B cell (primary cell): ENCODE measurements at regions not wholly inside any gene's neighbourhood (a gene's known extent, or its start where the extent isn't known, plus 50 kb on each side); places are given as distances from the start of the nearest gene placed in this dataset.

Experiments
- ATAC-seq: fragments of 200-7000 bp; cut with Tn5 transposase; one replicate; pipeline ENCODE4 v1.10.0; 2021; ENCODE audit warnings: low read depth, mild to moderate bottlenecking, moderate number of reproducible peaks, moderate library complexity
- CTCF ChIA-PET: fragments of 350-600 bp; sonication (Branson Sonifier 250); formaldehyde crosslinking; loops from one replicate; lab custom pipeline; 2021; ENCODE audit warnings: antibody characterized with exemption, inconsistent platforms; lab: Charles Lee
- POLR2A ChIA-PET: fragments of 350-600 bp; sonication (Branson Sonifier 250); formaldehyde crosslinking; loops from one replicate; lab custom pipeline; 2021; ENCODE audit warnings: antibody characterized with exemption; lab: Charles Lee
- DNase-seq: peaks from one replicate; pipeline ENCODE4 v3.0.0; 2013
- H2AFZ ChIP-seq: 2 replicates; pipeline ENCODE4 v1.6.1; 2012; ENCODE audit warnings: mild to moderate bottlenecking, low read depth, low read length; ENCODE audit not compliant: insufficient read depth, poor library complexity, severe bottlenecking
- H3K27ac ChIP-seq, 2 donors: 1 replicate in 1 of 2; 2 replicates in 1 of 2; pipeline ENCODE4 v1.5.1; 2012 to 2013; ENCODE audit warnings: low read length in 2 of 2, mild to moderate bottlenecking in 2 of 2, moderate library complexity in 1 of 2
- H3K27me3 ChIP-seq, 4 experiments: fragments of 200-600 bp in 1 of 4; sonication (generic) in 1 of 4; replicated peaks in 1 of 4; 1 replicate in 2 of 4; 2 replicates in 2 of 4; pipeline versions ENCODE4 v1.6.1 to v1.7.0; 2013 to 2016; ENCODE audit warnings: low read length in 3 of 4, mild to moderate bottlenecking in 2 of 4, mixed read lengths in 1 of 4, moderate library complexity in 1 of 4; ENCODE audit not compliant: insufficient read depth in 4 of 4, control insufficient read depth in 3 of 4; ENCODE audit errors: control extremely low read depth in 1 of 4
- H3K36me3 ChIP-seq, 2 experiments: replicated peaks in 1 of 2; 1 replicate in 1 of 2; 2 replicates in 1 of 2; pipeline versions ENCODE4 v1.6.1 to v1.7.1; 2013; ENCODE audit warnings: low read length in 1 of 2; ENCODE audit not compliant: insufficient read depth in 2 of 2, control insufficient read depth in 1 of 2; ENCODE audit errors: control extremely low read depth in 1 of 2, extremely low read depth in 1 of 2
- H3K4me1 ChIP-seq, 2 donors: fragments of 200-600 bp in 1 of 2; sonication (generic) in 1 of 2; 1 replicate in 1 of 2; 2 replicates in 1 of 2; pipeline versions ENCODE4 v1.5.1 to v1.6.1; 2013 to 2017; ENCODE audit warnings: low read length in 2 of 2; ENCODE audit not compliant: control insufficient read depth in 2 of 2, insufficient read depth in 2 of 2
- H3K4me2 ChIP-seq: replicated peaks from 2 replicates; pipeline ENCODE3; 2012; ENCODE audit warnings: mild to moderate bottlenecking, low read depth, low read length; ENCODE audit not compliant: poor library complexity, severe bottlenecking
- H3K4me3 ChIP-seq, 5 experiments: fragments of 200-600 bp in 1 of 5; sonication (generic) in 1 of 5; 1 replicate in 3 of 5; 2 replicates in 2 of 5; pipeline versions ENCODE4 v1.5.1 to v1.7.0; 2011 to 2016; ENCODE audit warnings: low read length in 4 of 5, mild to moderate bottlenecking in 4 of 5, low read depth in 2 of 5, control low read depth in 1 of 5, moderate library complexity in 1 of 5; ENCODE audit not compliant: insufficient read depth in 1 of 5; ENCODE audit errors: control extremely low read depth in 1 of 5, extremely low read depth in 1 of 5
- H3K79me2 ChIP-seq: fragments of 200-600 bp; sonication (generic); one replicate; pipeline ENCODE4 v1.6.0; 2016; ENCODE audit warnings: low read length; ENCODE audit not compliant: control insufficient read depth, insufficient read depth
- H3K9ac ChIP-seq: fragments of 200-600 bp; sonication (generic); 2 replicates; pipeline ENCODE4 v1.6.1; 2017; ENCODE audit warnings: mild to moderate bottlenecking, low read length, moderate library complexity
- H3K9me3 ChIP-seq, 3 donors: one replicate each; pipeline versions ENCODE4 v1.6.1 to v1.7.1; 2013; ENCODE audit warnings: low read length in 2 of 3; ENCODE audit not compliant: control insufficient read depth in 2 of 3, insufficient read depth in 1 of 3; ENCODE audit errors: control extremely low read depth in 1 of 3
- H4K20me1 ChIP-seq: 2 replicates; pipeline ENCODE4 v1.6.0; 2012; ENCODE audit warnings: mild to moderate bottlenecking, low read length; ENCODE audit not compliant: insufficient read depth, control insufficient read depth, poor library complexity, severe bottlenecking
- H3K27ac Mint-ChIP-seq: one replicate; pipeline ENCODE4 v1.8.0; 2021; ENCODE audit warnings: mixed read lengths
- H3K27me3 Mint-ChIP-seq: one replicate; pipeline ENCODE4 v1.8.0; 2021; ENCODE audit warnings: mixed read lengths
- H3K4me1 Mint-ChIP-seq: one replicate; pipeline ENCODE4 v1.8.0; 2021; ENCODE audit warnings: mixed read lengths
- H3K4me3 Mint-ChIP-seq: one replicate; pipeline ENCODE4 v1.8.0; 2021; ENCODE audit warnings: mixed read lengths
- H3K9me3 Mint-ChIP-seq: one replicate; pipeline ENCODE4 v1.8.0; 2022; ENCODE audit warnings: mixed read lengths; ENCODE audit not compliant: insufficient read depth
- CTCF ChIP-seq: fragments of 200-600 bp; IDR thresholded peaks from one replicate; pipeline ENCODE4 v1.8.0; 2022; ENCODE audit warnings: antibody characterized with exemption, mild to moderate bottlenecking
- EZH2 ChIP-seq: IDR thresholded peaks from 2 replicates; pipeline ENCODE4 v1.6.1; 2012; ENCODE audit warnings: borderline replicate concordance, low read depth, mild to moderate bottlenecking, moderate library complexity, low read length; ENCODE audit not compliant: insufficient read depth, poor library complexity, severe bottlenecking
- WGBS: methylation state at CpG from one replicate; pipeline ENCODE4 v1.1.5; 2013; ENCODE audit warnings: missing lambda C conversion rate; ENCODE audit not compliant: insufficient coverage; 5-methylcytosine and 5-hydroxymethylcytosine counted together
- intact Hi-C: fragments of 100-400 bp; cut with micrococcal nuclease; formaldehyde crosslinking; loops from one replicate; pipeline ENCODE4 v1.10.0; 2022

- DNase-seq, result no peak
- no peak overlapping the region for H3K4me3 ChIP-seq
- intact Hi-C loops, result no loop called here
- H3K27me3 ChIP-seq, result no peaks in the 10 kb centered on the region
- no peaks in the 10 kb centered on the region for H3K9me3 Mint-ChIP-seq
- H3K79me2 ChIP-seq, result no peaks in the 10 kb centered on the region
- H3K27me3 Mint-ChIP-seq, result no peaks in the 10 kb centered on the region
- H3K27ac Mint-ChIP-seq, result no peak overlapping the region
- CTCF ChIA-PET, result no interaction called here
- no peaks in the 10 kb centered on the region for H4K20me1 ChIP-seq
- H3K9me3 ChIP-seq, result no peaks in the 10 kb centered on the region
- no peak overlapping the region for H3K9ac ChIP-seq
- no peak for ATAC-seq
- no peak overlapping the region for H3K4me2 ChIP-seq
- WGBS, result no CpG with 5 or more reads among the region's 1 CpG
- no peak overlapping the region for H2AFZ ChIP-seq
- H3K4me1 Mint-ChIP-seq, result peaks cover 2% of the 10 kb centered on the region
- POLR2A ChIA-PET, result no interaction called here
- H3K27ac ChIP-seq, result no peak overlapping the region
- no peaks in the 10 kb centered on the region for H3K4me1 ChIP-seq
- H3K36me3 ChIP-seq, result no peaks in the 10 kb centered on the region
- no peak overlapping the region for H3K4me3 Mint-ChIP-seq
- no peak for TF ChIP-seq EZH2
- no peak for TF ChIP-seq CTCF
Measured at GRCh38 chr5:33346534-33346933, 94.2 kb upstream of the TARS1 start.

GRCh38 chr5:33361781-33362180 is 79.0 kb upstream of the TARS1 start:
- Histone ChIP-seq H3K27me3 (no peaks in the 10 kb centered on the region), H4K20me1 (no peaks in the 10 kb centered on the region), H3K27ac (no peak overlapping the region), H2AFZ (no peak overlapping the region), H3K79me2 (no peaks in the 10 kb centered on the region), H3K36me3 (no peaks in the 10 kb centered on the region), H3K4me3 (no peak overlapping the region), H3K4me1 (peaks cover 12 to 15% of the 10 kb centered on the region in 2 donors), H3K9ac (no peak overlapping the region), H3K9me3 (peaks cover 0 to 10% (median 4%) of the 10 kb centered on the region in 3 donors), H3K4me2 (no peak overlapping the region)
- no CpG with 5 or more reads among the region's 1 CpG for WGBS
- intact Hi-C loops, result no loop called here
- TF ChIP-seq EZH2 (no peak), CTCF (no peak)
- Mint-ChIP-seq H3K27me3 (no peaks in the 10 kb centered on the region), H3K9me3 (peaks cover 3% of the 10 kb centered on the region), H3K4me1 (peaks cover 11% of the 10 kb centered on the region), H3K27ac (no peak overlapping the region), H3K4me3 (no peak overlapping the region)
- CTCF ChIA-PET, result no interaction called here
- POLR2A ChIA-PET, result no interaction called here
- ATAC-seq, result no peak
- no peak for DNase-seq
